DND-41 (cell line): ENCODE measurements at regions not wholly inside any gene's neighbourhood (a gene's known extent, or its start where the extent isn't known, plus 50 kb on each side); places are given as distances from the start of the nearest gene placed in this dataset.

Source experiments
- ATAC-seq: fragments of 200-7000 bp; cut with Tn5 transposase; 3 replicates; pipeline ENCODE4 v1.9.1; 2021; ENCODE audit warnings: low read depth; ENCODE audit not compliant: insufficient read depth
- DNase-seq: peaks from one replicate; pipeline ENCODE4 v3.0.0-alpha.2; 2020
- H2AFZ ChIP-seq: 2 replicates; pipeline ENCODE4 v1.6.0; 2012; ENCODE audit warnings: low read depth, low read length
- H3K27ac ChIP-seq: 2 replicates; pipeline ENCODE4 v1.5.1; 2012; ENCODE audit warnings: low read length, inconsistent platforms
- H3K27me3 ChIP-seq: fragments of 200-600 bp; sonication (generic); 2 replicates; pipeline ENCODE4 v1.6.0; 2012; ENCODE audit warnings: low read length, mild to moderate bottlenecking, inconsistent platforms; ENCODE audit not compliant: insufficient read depth, poor library complexity
- H3K36me3 ChIP-seq: 2 replicates; pipeline ENCODE4 v1.5.1; 2012; ENCODE audit warnings: low read length, inconsistent platforms; ENCODE audit not compliant: insufficient read depth
- H3K4me1 ChIP-seq: 2 replicates; pipeline ENCODE4 v1.5.1; 2012; ENCODE audit warnings: mild to moderate bottlenecking, low read length; ENCODE audit not compliant: insufficient read depth
- H3K4me2 ChIP-seq: 2 replicates; pipeline ENCODE4 v1.6.0; 2012; ENCODE audit warnings: mild to moderate bottlenecking, moderate library complexity, low read length, inconsistent platforms; ENCODE audit not compliant: insufficient read depth
- H3K4me3 ChIP-seq, 2 experiments: fragments of 200-600 bp in 1 of 2; shearing (Covaris generic) in 1 of 2; 2 replicates each; pipeline ENCODE4 v1.5.1; 2012 to 2016; ENCODE audit warnings: inconsistent platforms in 2 of 2, low read length in 2 of 2, mild to moderate bottlenecking in 2 of 2, low read depth in 1 of 2, moderate library complexity in 1 of 2
- H3K79me2 ChIP-seq: 2 replicates; pipeline ENCODE4 v1.6.0; 2012; ENCODE audit warnings: low read length, inconsistent platforms; ENCODE audit not compliant: insufficient read depth
- H3K9ac ChIP-seq: 2 replicates; pipeline ENCODE4 v1.6.0; 2012; ENCODE audit warnings: low read depth, mild to moderate bottlenecking, inconsistent platforms, low read length, moderate library complexity
- H3K9me3 ChIP-seq: 2 replicates; pipeline ENCODE4 v1.5.1; 2012; ENCODE audit warnings: low read length, moderate library complexity, mild to moderate bottlenecking, inconsistent platforms; ENCODE audit not compliant: insufficient read depth, severe bottlenecking
- H4K20me1 ChIP-seq: 2 replicates; pipeline ENCODE4 v1.6.0; 2012; ENCODE audit warnings: low read length; ENCODE audit not compliant: insufficient read depth
- CTCF ChIP-seq: IDR thresholded peaks from 2 replicates; pipeline ENCODE4 v1.5.1; 2012; ENCODE audit warnings: borderline replicate concordance, low read length, moderate library complexity, mild to moderate bottlenecking; ENCODE audit not compliant: poor library complexity, severe bottlenecking; ENCODE audit errors: extremely low read depth
- EZH2 ChIP-seq: IDR thresholded peaks from 3 replicates; pipeline ENCODE4 v1.6.1; 2012; ENCODE audit warnings: borderline replicate concordance, low read depth, mild to moderate bottlenecking, moderate library complexity, low read length, inconsistent platforms; ENCODE audit not compliant: severe bottlenecking

GRCh38 chr1:55931081-55931940 lies 648.1 kb downstream of the PLPP3 start:
- Histone ChIP-seq H3K36me3 (no peaks in the 10 kb centered on the region), H4K20me1 (no peaks in the 10 kb centered on the region), H3K27me3 (no peaks in the 10 kb centered on the region), H3K4me3 (no peak overlapping the region), H3K9ac (no peak overlapping the region), H3K27ac (no peak overlapping the region), H3K9me3 (no peaks in the 10 kb centered on the region), H3K4me1 (no peaks in the 10 kb centered on the region), H2AFZ (no peak overlapping the region), H3K4me2 (no peak overlapping the region), H3K79me2 (no peaks in the 10 kb centered on the region)
- DNase-seq (no peak), ATAC-seq (no peak)
- TF ChIP-seq CTCF (no peak), EZH2 (no peak)

- no peaks in the 10 kb centered on the region for H4K20me1 ChIP-seq
- H3K27ac ChIP-seq: no peak overlapping the region
- H3K9me3 ChIP-seq: no peaks in the 10 kb centered on the region
- no peaks in the 10 kb centered on the region for H3K79me2 ChIP-seq
- H3K9ac ChIP-seq: no peak overlapping the region
- no peak overlapping the region for H2AFZ ChIP-seq
- H3K27me3 ChIP-seq: no peaks in the 10 kb centered on the region
- no peak overlapping the region for H3K4me3 ChIP-seq
- no peaks in the 10 kb centered on the region for H3K4me1 ChIP-seq
- TF ChIP-seq CTCF (no peak), EZH2 (no peak)
- DNase-seq: no peak
- no peak overlapping the region for H3K4me2 ChIP-seq
- H3K36me3 ChIP-seq: no peaks in the 10 kb centered on the region
- no peak for ATAC-seq
These were observed 649.7 kb downstream of the PLPP3 start for GRCh38 chr1:55929652-55930051.

GRCh38 chr1:55928576-55928975 lies 650.8 kb downstream of the PLPP3 start:
- Histone ChIP-seq H3K27me3 (no peaks in the 10 kb centered on the region), H3K27ac (no peak overlapping the region), H3K4me1 (no peaks in the 10 kb centered on the region), H3K9ac (no peak overlapping the region), H4K20me1 (no peaks in the 10 kb centered on the region), H3K79me2 (no peaks in the 10 kb centered on the region), H3K36me3 (no peaks in the 10 kb centered on the region), H3K9me3 (no peaks in the 10 kb centered on the region), H3K4me2 (no peak overlapping the region), H2AFZ (no peak overlapping the region), H3K4me3 (no peak overlapping the region)
- DNase-seq (no peak), ATAC-seq (no peak)
- TF ChIP-seq CTCF (no peak), EZH2 (no peak)
